ENCODE measurements at regions not wholly inside any gene's neighbourhood (a gene's known extent, or its start where the extent isn't known, plus 50 kb on each side); places are given as distances from the start of the nearest gene placed in this dataset.
"Not testable (repeated sequence)": the region's sequence is repeated elsewhere in the genome, so short reads cannot be mapped to it uniquely, and the experiment has no call there.

DNA sequence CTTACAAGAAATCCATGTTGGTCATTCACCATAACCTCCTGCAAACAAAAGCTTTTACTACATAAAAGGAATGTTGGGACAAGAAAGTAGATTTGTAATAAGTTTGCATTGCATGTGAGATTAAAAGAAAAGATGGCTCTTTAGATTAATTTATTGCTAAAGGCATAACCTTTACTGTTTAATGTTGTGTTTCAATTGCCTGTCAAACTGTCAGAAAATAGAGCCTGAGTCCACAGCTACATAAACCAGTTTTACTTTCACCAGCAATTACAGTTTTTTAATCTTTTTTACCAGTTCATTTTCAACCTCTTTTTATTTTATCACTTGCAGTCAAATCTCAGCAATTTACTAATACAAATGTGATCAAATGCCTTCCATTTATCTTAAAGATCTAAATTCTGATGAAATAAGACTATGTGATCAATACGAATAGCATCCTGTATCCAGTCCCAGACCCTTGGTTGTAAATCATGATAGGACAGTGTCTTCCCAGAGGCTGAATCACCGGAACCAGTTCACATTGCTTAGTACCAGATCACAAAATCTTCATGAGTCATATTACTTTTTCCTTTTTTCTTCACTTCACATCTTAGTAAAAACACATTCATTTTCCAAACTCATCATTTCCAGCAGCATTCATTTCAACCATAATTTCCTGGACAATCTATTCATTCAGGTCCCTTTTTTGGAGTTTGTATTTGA, 95.4 kb upstream of the FRG1 start:
- no peak for DNase-seq (ENCODE audit: extremely low spot score in 2 of 2)
- TF ChIP-seq POLR2A (IDR thresholded peaks at IDR 0.05): no peak
- TF ChIP-seq POLR2AphosphoS5 (IDR thresholded peaks at IDR 0.05; ENCODE audit: insufficient read depth in 1 of 2, low read depth in 1 of 2): no peak
- TF ChIP-seq, protein P1, sequence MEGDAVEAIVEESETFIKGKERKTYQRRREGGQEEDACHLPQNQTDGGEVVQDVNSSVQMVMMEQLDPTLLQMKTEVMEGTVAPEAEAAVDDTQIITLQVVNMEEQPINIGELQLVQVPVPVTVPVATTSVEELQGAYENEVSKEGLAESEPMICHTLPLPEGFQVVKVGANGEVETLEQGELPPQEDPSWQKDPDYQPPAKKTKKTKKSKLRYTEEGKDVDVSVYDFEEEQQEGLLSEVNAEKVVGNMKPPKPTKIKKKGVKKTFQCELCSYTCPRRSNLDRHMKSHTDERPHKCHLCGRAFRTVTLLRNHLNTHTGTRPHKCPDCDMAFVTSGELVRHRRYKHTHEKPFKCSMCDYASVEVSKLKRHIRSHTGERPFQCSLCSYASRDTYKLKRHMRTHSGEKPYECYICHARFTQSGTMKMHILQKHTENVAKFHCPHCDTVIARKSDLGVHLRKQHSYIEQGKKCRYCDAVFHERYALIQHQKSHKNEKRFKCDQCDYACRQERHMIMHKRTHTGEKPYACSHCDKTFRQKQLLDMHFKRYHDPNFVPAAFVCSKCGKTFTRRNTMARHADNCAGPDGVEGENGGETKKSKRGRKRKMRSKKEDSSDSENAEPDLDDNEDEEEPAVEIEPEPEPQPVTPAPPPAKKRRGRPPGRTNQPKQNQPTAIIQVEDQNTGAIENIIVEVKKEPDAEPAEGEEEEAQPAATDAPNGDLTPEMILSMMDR (IDR thresholded peaks at IDR 0.05): no peak

DNA sequence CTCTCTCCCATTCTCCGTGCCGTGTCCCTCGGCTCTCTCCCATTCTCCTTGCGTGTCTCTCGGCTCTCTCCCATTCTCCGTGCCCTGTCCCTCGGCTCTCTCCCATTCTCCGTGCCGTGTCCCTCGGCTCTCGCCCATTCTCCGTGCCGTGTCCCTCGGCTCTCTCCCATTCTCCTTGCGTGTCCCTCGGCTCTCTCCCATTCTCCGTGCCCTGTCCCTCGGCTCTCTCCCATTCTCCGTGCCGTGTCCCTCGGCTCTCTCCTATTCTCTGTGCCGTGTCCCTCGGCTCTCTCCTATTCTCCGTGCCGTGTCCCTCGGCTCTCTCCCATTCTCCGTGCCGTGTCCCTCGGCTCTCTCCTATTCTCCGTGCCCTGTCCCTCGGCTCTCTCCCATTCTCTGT, 94.6 kb upstream of the FRG1 start:
- DNase-seq (ENCODE audit: extremely low spot score in 2 of 2); intact Hi-C loops (cut with DNase I); H3K4me1 ChIP-seq: not testable (repeated sequence)

More for the DNA sequence above, 95.4 kb upstream of the FRG1 start:
- Histone ChIP-seq H3K4me3 (no peak overlapping the region), H3K27me3 (no peaks in the 10 kb centered on the region), H3K4me1 (no peaks in the 10 kb centered on the region), H3K9me3 (no peaks in the 10 kb centered on the region), H3K36me3 (no peaks in the 10 kb centered on the region), H3K27ac (no peak overlapping the region)
- intact Hi-C loops (cut with DNase I): no loop called here

DNA sequence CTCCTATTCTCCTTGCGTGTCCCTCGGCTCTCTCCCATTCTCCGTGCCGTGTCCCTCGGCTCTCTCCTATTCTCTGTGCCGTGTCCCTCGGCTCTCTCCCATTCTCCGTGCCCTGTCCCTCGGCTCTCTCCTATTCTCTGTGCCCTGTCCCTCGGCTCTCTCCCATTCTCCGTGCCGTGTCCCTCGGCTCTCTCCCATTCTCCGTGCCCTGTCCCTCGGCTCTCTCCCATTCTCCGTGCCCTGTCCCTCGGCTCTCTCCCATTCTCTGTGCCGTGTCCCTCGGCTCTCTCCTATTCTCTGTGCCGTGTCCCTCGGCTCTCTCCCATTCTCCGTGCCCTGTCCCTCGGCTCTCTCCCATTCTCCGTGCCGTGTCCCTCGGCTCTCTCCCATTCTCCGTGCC, 94.1 kb upstream of the FRG1 start:
- H3K4me3 ChIP-seq; H3K27ac ChIP-seq; H3K4me1 ChIP-seq; intact Hi-C loops (cut with DNase I); H3K36me3 ChIP-seq; DNase-seq (ENCODE audit: extremely low spot score in 2 of 2); H3K9me3 ChIP-seq; H3K27me3 ChIP-seq: not testable (repeated sequence)

More for the DNA sequence above, 94.6 kb upstream of the FRG1 start:
- H3K27me3 ChIP-seq, H3K27ac ChIP-seq, H3K36me3 ChIP-seq, H3K4me3 ChIP-seq, H3K9me3 ChIP-seq: not testable (repeated sequence)

DNA sequence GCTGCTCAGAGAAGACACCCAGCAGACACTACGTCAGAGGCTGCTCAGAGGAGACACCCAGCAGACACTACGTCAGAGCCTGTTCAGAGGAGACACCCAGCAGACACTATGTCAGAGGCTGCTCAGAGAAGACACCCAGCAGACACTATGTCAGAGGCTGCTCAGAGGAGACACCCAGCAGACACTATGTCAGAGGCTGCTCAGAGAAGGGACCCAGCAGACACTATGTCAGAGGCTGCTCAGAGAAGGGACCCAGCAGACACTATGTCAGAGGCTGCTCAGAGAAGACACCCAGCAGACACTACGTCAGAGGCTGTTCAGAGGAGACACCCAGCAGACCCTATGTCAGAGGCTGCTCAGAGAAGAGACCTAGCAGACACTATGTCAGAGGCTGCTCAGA, 92.0 kb upstream of the FRG1 start:
- H3K9me3 ChIP-seq; intact Hi-C loops (cut with DNase I); H3K4me3 ChIP-seq: not testable (repeated sequence)

DNA sequence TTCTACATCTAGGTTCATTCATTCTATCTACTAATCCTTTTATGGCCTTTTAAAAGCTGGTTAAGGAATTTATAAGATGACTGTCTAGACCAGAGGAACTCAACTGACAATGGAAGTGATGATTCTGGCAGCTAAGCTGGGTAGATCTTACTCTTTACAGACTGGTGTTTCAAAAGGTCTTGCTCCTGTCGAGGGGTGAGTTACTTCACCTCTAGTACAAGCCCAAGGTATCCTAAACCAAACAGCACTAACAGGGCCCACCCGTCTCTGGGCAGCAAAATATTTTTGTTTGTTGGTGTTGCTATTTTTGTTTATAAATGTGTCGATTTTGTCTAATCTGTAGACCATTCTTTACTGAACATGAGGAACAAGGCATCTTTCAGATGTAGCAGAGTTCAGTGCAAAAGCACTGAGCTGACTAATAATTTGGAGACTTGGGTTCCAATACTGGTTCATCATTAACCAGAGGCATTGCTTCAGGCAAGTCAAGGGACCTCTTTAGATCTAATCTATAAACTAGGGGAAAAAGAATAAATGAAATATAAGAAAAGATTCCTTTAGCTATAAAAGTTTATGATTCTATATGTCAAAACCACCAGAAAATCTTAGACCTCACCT, 90.3 kb upstream of the FRG1 start:
- Histone ChIP-seq H3K4me3 (no peak overlapping the region), H3K36me3 (no peaks in the 10 kb centered on the region), H3K27me3 (no peaks in the 10 kb centered on the region), H3K4me1 (no peaks in the 10 kb centered on the region), H3K9me3 (no peaks in the 10 kb centered on the region), H3K27ac (no peak overlapping the region)
- intact Hi-C loops (cut with DNase I): no loop called here
- DNase-seq (ENCODE audit: extremely low spot score in 2 of 2): no peak
- TF ChIP-seq, protein P1 (IDR thresholded peaks at IDR 0.05): no peak
- no peak for TF ChIP-seq POLR2AphosphoS5 (IDR thresholded peaks at IDR 0.05; ENCODE audit: insufficient read depth in 1 of 2, low read depth in 1 of 2)
- no peak for TF ChIP-seq POLR2A (IDR thresholded peaks at IDR 0.05)

More for the DNA sequence above, 92.0 kb upstream of the FRG1 start:
- not testable (repeated sequence) for DNase-seq (ENCODE audit: extremely low spot score in 2 of 2); H3K27ac ChIP-seq; H3K4me1 ChIP-seq; H3K27me3 ChIP-seq; H3K36me3 ChIP-seq

DNA sequence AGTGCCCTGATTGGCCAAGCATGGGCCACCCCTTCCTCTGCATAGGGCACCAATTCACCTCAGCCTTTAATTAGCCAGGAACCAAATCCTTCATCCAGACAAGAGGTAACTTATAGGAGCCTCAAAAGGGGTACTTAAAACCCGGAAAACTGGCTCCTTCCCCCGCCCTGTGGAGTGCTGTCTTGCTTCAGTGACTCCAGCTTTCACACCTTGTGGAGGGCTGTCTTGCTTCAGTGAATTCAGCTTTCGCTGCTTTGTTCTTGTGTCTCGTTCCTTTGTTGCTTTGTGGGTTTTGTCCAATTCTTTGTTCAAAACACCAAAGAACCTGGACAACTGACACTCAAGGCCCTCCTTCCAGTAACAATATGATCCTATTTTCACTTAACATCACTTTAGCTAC, 82.2 kb upstream of the FRG1 start:
- H3K4me3 ChIP-seq: no peak overlapping the region
- H3K27me3 ChIP-seq: no peaks in the 10 kb centered on the region
- H3K4me1 ChIP-seq: no peaks in the 10 kb centered on the region
- H3K27ac ChIP-seq: no peak overlapping the region
- no peak for TF ChIP-seq POLR2A (IDR thresholded peaks at IDR 0.05)
- TF ChIP-seq, protein P1 (IDR thresholded peaks at IDR 0.05): no peak
- no peak for TF ChIP-seq POLR2AphosphoS5 (IDR thresholded peaks at IDR 0.05; ENCODE audit: insufficient read depth in 1 of 2, low read depth in 1 of 2)
- DNase-seq (ENCODE audit: extremely low spot score in 2 of 2): no peak
- H3K9me3 ChIP-seq: no peaks in the 10 kb centered on the region
- intact Hi-C loops (cut with DNase I): no loop called here
- no peaks in the 10 kb centered on the region for H3K36me3 ChIP-seq
